K562 (cell line): ENCODE measurements at regions not wholly inside any gene's neighbourhood (a gene's known extent, or its start where the extent isn't known, plus 50 kb on each side); places are given as distances from the start of the nearest gene placed in this dataset.
"Not testable (repeated sequence)": the region's sequence is repeated elsewhere in the genome, so short reads cannot be mapped to it uniquely, and the experiment has no call there.

Experiments
- CHCHD3 ChIP-seq: fragments of 250-450 bp; sonication (Bioruptor Pico); IDR thresholded peaks from 2 replicates; pipeline ENCODE4 v2.1.2; 2022; ENCODE audit warnings: mild to moderate bottlenecking
- CTCF ChIP-seq, 3 experiments: IDR thresholded peaks in 2 of 3; conservative IDR thresholded peaks in 1 of 3; 2 replicates each; pipeline ENCODE4 v1.5.1; 2011 to 2012; ENCODE audit warnings: low read length in 3 of 3, mild to moderate bottlenecking in 3 of 3, control low read depth in 2 of 3, improper control_type of control experiment in 1 of 3, inconsistent platforms in 1 of 3, low read depth in 1 of 3, mixed read lengths in 1 of 3, moderate library complexity in 1 of 3; ENCODE audit not compliant: insufficient read depth in 2 of 3
- ETV6 ChIP-seq, 3 experiments: fragments of 150-350 bp in 1 of 3; sonication (generic) in 1 of 3; formaldehyde crosslinking in 1 of 3; IDR thresholded peaks; 2 replicates each; pipeline versions ENCODE4 v1.6.1 to v1.8.0; 2014 to 2022; ENCODE audit warnings: borderline replicate concordance in 2 of 3, low read depth in 2 of 3, antibody characterized with exemption in 1 of 3, low read length in 1 of 3, mild to moderate bottlenecking in 1 of 3, missing genetic modification reagents in 1 of 3
- HDGF ChIP-seq: fragments of 450-650 bp; IDR thresholded peaks from 2 replicates; pipeline ENCODE4 v1.6.1; 2016
- HNRNPH1 ChIP-seq: fragments of 200-400 bp; formaldehyde crosslinking; optimal IDR thresholded peaks from 2 replicates; pipeline ENCODE3; 2017; ENCODE audit warnings: low read depth, mild to moderate bottlenecking, low read length, moderate library complexity
- IRF1 ChIP-seq: sonication (generic); formaldehyde crosslinking; IDR thresholded peaks from 2 replicates; pipeline ENCODE4 v1.8.0; 2022; ENCODE audit warnings: missing genetic modification reagents, mild to moderate bottlenecking, borderline replicate concordance
- MLX ChIP-seq, 2 experiments: fragments of 450-650 bp in 1 of 2; sonication (generic) in 1 of 2; formaldehyde crosslinking; conservative IDR thresholded peaks; 2 replicates each; pipeline versions ENCODE4 v1.4.0 to v1.8.1; 2020 to 2022; ENCODE audit warnings: mild to moderate bottlenecking in 1 of 2, missing genetic modification reagents in 1 of 2
- MYC ChIP-seq, 2 experiments: fragments of 250-450 bp in 1 of 2; sonication (Bioruptor Pico) in 1 of 2; IDR thresholded peaks; 2 replicates each; pipeline versions ENCODE4 v1.5.1 to v1.6.1; 2012 to 2021; ENCODE audit warnings: low read depth in 2 of 2, borderline replicate concordance in 1 of 2, improper control_type of control experiment in 1 of 2, low read length in 1 of 2, mild to moderate bottlenecking in 1 of 2, moderate library complexity in 1 of 2
- POLR2A ChIP-seq: fragments of 450-650 bp; conservative IDR thresholded peaks from 2 replicates; pipeline ENCODE4 v1.6.1; 2016
- RAD21 ChIP-seq, 2 experiments: fragments of 250-450 bp in 1 of 2; fragments of 450-650 bp in 1 of 2; sonication (Bioruptor Pico) in 1 of 2; formaldehyde crosslinking in 1 of 2; IDR thresholded peaks in 1 of 2; conservative IDR thresholded peaks in 1 of 2; 2 replicates each; pipeline versions ENCODE4 v1.4.0 to v1.8.0; 2020 to 2022; ENCODE audit warnings: mild to moderate bottlenecking in 2 of 2, moderate library complexity in 1 of 2
- TARDBP ChIP-seq: fragments of 450-650 bp; IDR thresholded peaks from 2 replicates; pipeline ENCODE4 v1.6.1; 2016
- ZHX1 ChIP-seq: fragments of 150-350 bp; conservative IDR thresholded peaks from 2 replicates; pipeline ENCODE4 v1.6.1; 2014; ENCODE audit warnings: low read length
- ZNF354B ChIP-seq: fragments of 250-450 bp; sonication (Bioruptor Pico); IDR thresholded peaks from 2 replicates; pipeline ENCODE4 v1.4.0; 2020
- ZNF431 ChIP-seq: sonication (generic); formaldehyde crosslinking; IDR thresholded peaks from 2 replicates; pipeline ENCODE4 v1.8.0; 2022; ENCODE audit warnings: mild to moderate bottlenecking, missing genetic modification reagents

GRCh38 chr2:234378958-234379357, 117.9 kb downstream of the ARL4C start:
- not testable (repeated sequence) for TF ChIP-seq CTCF (IDR thresholded peaks at IDR 0.05 in 2 of 3, conservative IDR thresholded peaks at IDR 0.05 in 1 of 3; ENCODE audit: insufficient read depth in 2 of 3, low read depth in 1 of 3, low read length in 3 of 3); ETV6 (IDR thresholded peaks at IDR 0.05; ENCODE audit: borderline replicate concordance in 1 of 2, low read depth in 2 of 2, low read length in 1 of 2); ETV6 (CRISPR knock-in tag; IDR thresholded peaks at IDR 0.05; ENCODE audit: borderline replicate concordance); RAD21 (CRISPR knock-in tag; conservative IDR thresholded peaks at IDR 0.05 in 1 of 2, IDR thresholded peaks at IDR 0.05 in 1 of 2); CHCHD3 (CRISPR knock-in tag); TARDBP; MLX (CRISPR knock-in tag; conservative IDR thresholded peaks at IDR 0.05); POLR2A; ZNF431 (CRISPR knock-in tag); MYC (IDR thresholded peaks at IDR 0.05; ENCODE audit: low read depth, low read length); MYC (CRISPR knock-in tag; IDR thresholded peaks at IDR 0.05; ENCODE audit: borderline replicate concordance, low read depth); ZHX1; ZNF354B (CRISPR knock-in tag); IRF1 (CRISPR knock-in tag); HDGF; HNRNPH1
